Gastroesophageal sphincter (tissue), 4 donors: ENCODE measurements at regions not wholly inside any gene's neighbourhood (a gene's known extent, or its start where the extent isn't known, plus 50 kb on each side); places are given as distances from the start of the nearest gene placed in this dataset.

Source experiments
- ATAC-seq: fragments of 150-250 bp; one replicate; pipeline ENCODE4 v1.9.1; 2016; ENCODE audit warnings: mild to moderate bottlenecking, moderate library complexity
- H3K27ac ChIP-seq, 4 donors: fragments of 200-600 bp; sonication (generic) in 3 of 4; 1 replicate in 3 of 4; 2 replicates in 1 of 4; pipeline ENCODE4 v1.5.1; 2016 to 2019
- H3K27me3 ChIP-seq: fragments of 200-600 bp; sonication (generic); one replicate; pipeline ENCODE4 v1.5.1; 2019
- H3K36me3 ChIP-seq, 2 donors: fragments of 200-600 bp; sonication (generic); one replicate each; pipeline ENCODE4 v1.5.1; 2019; ENCODE audit warnings: control low read depth in 1 of 2
- H3K4me1 ChIP-seq, 3 donors: fragments of 200-600 bp; sonication (generic); 1 replicate in 2 of 3; 2 replicates in 1 of 3; pipeline ENCODE4 v1.5.1; 2016 to 2019; ENCODE audit warnings: control low read depth in 2 of 3
- H3K4me3 ChIP-seq, 2 donors: fragments of 200-600 bp; sonication (generic); one replicate each; pipeline ENCODE4 v1.5.1; 2019; ENCODE audit warnings: mild to moderate bottlenecking in 1 of 2, moderate library complexity in 1 of 2
- H3K9me3 ChIP-seq, 3 donors: fragments of 200-600 bp; sonication (generic); one replicate each; pipeline ENCODE4 v1.5.1; 2017 to 2019; ENCODE audit warnings: control low read depth in 2 of 3
- EP300 ChIP-seq: sonication (generic); formaldehyde crosslinking; IDR thresholded peaks from one replicate; pipeline ENCODE4 v1.6.1; 2017; ENCODE audit warnings: antibody characterized with exemption, mild to moderate bottlenecking
- POLR2A ChIP-seq, 2 donors: fragments of 450-650 bp; IDR thresholded peaks; one replicate each; pipeline ENCODE4 v1.6.1; 2017; ENCODE audit warnings: antibody characterized with exemption in 2 of 2, mild to moderate bottlenecking in 2 of 2, moderate library complexity in 1 of 2
- POLR2AphosphoS5 ChIP-seq: sonication (generic); formaldehyde crosslinking; IDR thresholded peaks from one replicate; pipeline ENCODE4 v1.6.1; 2017; ENCODE audit warnings: antibody characterized with exemption
- WGBS, 2 donors: methylation state at CpG; one replicate each; pipeline ENCODE4 v1.1.5; 2018; ENCODE audit warnings: low coverage in 1 of 2; 5-methylcytosine and 5-hydroxymethylcytosine counted together
- TF ChIP-seq, protein P1 (sequence below), 4 experiments: fragments of 200-600 bp in 2 of 4; fragments of 450-650 bp in 2 of 4; sonication (generic) in 1 of 4; IDR thresholded peaks; one replicate each; pipeline ENCODE4 v1.5.1; 2017 to 2019; ENCODE audit warnings: antibody characterized with exemption in 4 of 4, mild to moderate bottlenecking in 2 of 4, moderate library complexity in 2 of 4

DNA sequence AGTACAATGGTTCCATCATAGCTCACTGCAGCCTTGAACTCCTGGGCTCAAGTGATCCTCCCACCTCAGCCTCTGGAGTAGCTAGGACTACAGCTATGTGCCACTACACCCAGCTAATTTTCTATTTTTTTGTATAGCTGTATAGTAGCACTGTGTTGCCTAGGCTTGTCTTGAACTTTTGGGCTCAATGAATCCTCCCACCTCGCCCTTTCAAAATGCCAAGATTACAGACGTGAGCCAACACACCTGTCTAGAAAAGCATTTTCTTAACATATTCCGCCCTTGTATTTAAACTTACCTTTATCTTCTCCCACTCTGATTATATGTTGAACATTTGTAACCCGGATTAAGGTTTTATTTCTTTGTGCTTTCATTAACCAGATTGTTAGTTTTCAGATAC, 750.7 kb upstream of the GCFC2 start:
- Histone ChIP-seq H3K27ac (no peak overlapping the region), H3K4me1 (no peaks in the 10 kb centered on the region), H3K27me3 (no peaks in the 10 kb centered on the region), H3K36me3 (no peaks in the 10 kb centered on the region), H3K9me3 (no peaks in the 10 kb centered on the region), H3K4me3 (no peak overlapping the region)
- 64 to 71% methylated on average over 4 of the region's 4 CpGs for WGBS, 2 donors
- ATAC-seq: no peak
- TF ChIP-seq POLR2AphosphoS5 (no peak), EP300 (no peak), POLR2A (IDR thresholded peaks at IDR 0.05) (no peak)
- TF ChIP-seq, protein P1, sequence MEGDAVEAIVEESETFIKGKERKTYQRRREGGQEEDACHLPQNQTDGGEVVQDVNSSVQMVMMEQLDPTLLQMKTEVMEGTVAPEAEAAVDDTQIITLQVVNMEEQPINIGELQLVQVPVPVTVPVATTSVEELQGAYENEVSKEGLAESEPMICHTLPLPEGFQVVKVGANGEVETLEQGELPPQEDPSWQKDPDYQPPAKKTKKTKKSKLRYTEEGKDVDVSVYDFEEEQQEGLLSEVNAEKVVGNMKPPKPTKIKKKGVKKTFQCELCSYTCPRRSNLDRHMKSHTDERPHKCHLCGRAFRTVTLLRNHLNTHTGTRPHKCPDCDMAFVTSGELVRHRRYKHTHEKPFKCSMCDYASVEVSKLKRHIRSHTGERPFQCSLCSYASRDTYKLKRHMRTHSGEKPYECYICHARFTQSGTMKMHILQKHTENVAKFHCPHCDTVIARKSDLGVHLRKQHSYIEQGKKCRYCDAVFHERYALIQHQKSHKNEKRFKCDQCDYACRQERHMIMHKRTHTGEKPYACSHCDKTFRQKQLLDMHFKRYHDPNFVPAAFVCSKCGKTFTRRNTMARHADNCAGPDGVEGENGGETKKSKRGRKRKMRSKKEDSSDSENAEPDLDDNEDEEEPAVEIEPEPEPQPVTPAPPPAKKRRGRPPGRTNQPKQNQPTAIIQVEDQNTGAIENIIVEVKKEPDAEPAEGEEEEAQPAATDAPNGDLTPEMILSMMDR (IDR thresholded peaks at IDR 0.05): no peak

DNA sequence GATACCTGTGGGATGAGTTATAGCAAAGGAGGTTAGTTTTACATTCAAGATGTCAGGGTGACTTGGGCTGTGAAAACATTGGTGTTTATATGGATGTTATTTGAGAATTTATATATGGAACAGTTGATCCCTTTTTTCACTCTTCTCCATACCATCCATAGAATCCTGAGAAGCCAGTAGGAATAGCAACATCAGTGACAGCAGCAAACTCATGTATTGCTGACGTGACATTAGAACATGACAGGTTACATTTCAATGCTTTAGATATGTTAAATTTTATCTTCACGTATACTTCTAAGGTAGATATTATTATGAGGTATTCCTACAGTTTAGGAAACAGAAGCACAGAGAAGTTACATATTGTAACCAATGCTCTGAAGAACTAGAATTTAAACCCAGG, 745.2 kb upstream of the GCFC2 start:
- Histone ChIP-seq H3K36me3 (no peaks in the 10 kb centered on the region), H3K27me3 (no peaks in the 10 kb centered on the region), H3K4me1 (no peaks in the 10 kb centered on the region), H3K4me3 (no peak overlapping the region), H3K27ac (no peak overlapping the region), H3K9me3 (no peaks in the 10 kb centered on the region)
- no peak for ATAC-seq
- TF ChIP-seq POLR2AphosphoS5 (no peak), EP300 (no peak), POLR2A (IDR thresholded peaks at IDR 0.05) (no peak)
- TF ChIP-seq, protein P1 (IDR thresholded peaks at IDR 0.05): no peak
- WGBS, 2 donors: 62 to 94% methylated on average over 2 of the region's 2 CpGs

DNA sequence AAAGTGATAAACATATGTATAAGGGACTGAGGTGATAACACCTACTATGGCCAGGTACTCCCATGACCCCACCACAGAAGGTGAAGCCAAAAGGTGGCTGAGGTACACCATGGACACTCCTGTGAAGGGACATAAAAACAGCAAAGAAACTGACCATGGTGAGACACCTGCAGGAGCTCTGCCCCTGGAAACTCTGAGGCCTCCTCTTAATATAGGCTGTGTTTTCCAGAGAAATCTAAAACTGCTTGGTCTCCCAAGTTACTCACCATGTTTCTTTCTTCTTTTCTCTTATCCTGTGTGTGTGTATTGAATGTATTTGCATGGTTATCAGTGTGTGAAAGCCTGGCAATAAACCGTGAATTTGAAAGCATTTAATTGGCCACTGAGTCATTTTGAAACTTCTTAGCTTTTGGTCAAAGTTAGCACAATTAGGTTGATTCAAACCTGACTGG, 739.3 kb upstream of the GCFC2 start:
- no peak overlapping the region for H3K4me3 ChIP-seq
- TF ChIP-seq POLR2AphosphoS5 (no peak), EP300 (no peak), POLR2A (IDR thresholded peaks at IDR 0.05) (no peak)
- TF ChIP-seq, protein P1 (IDR thresholded peaks at IDR 0.05): no peak
- WGBS, 2 donors: 67 to 71% methylated on average over 1 of the region's 1 CpG

DNA sequence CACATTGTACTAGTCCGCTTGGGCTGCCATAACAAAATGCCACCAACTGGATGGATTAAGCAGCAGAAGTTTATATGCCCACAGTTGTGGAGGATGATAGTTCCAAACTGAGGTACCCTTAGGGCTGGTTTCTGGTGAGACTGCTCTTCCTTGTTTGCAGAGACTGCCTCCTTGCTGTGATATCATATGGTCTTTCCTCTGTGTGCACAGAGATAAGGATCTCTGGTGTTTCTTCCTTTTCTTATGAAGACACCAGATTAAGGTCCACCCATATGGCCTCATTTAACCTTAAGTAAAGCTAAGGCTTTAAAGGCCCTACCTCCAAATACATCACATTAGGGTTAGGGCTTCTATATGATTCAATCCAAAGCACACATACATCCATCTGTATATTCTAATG, 738.2 kb upstream of the GCFC2 start:
- Histone ChIP-seq H3K27ac (no peak overlapping the region), H3K4me1 (no peaks in the 10 kb centered on the region), H3K27me3 (peaks cover 1% of the 10 kb centered on the region), H3K9me3 (peaks cover 0 to 10% (median 0%) of the 10 kb centered on the region in 3 donors), H3K4me3 (no peak overlapping the region), H3K36me3 (no peaks in the 10 kb centered on the region)
- ATAC-seq: no peak
- TF ChIP-seq POLR2AphosphoS5: no peak
- TF ChIP-seq POLR2A (IDR thresholded peaks at IDR 0.05): no peak
- no CpG with 5 or more reads among the region's 1 CpG for WGBS, 2 donors

More for the DNA sequence above, 739.3 kb upstream of the GCFC2 start:
- Histone ChIP-seq H3K4me1 (no peaks in the 10 kb centered on the region), H3K27ac (no peak overlapping the region), H3K27me3 (no peaks in the 10 kb centered on the region), H3K9me3 (peaks cover 0 to 4% (median 0%) of the 10 kb centered on the region in 3 donors), H3K36me3 (no peaks in the 10 kb centered on the region)
- no peak for ATAC-seq

DNA sequence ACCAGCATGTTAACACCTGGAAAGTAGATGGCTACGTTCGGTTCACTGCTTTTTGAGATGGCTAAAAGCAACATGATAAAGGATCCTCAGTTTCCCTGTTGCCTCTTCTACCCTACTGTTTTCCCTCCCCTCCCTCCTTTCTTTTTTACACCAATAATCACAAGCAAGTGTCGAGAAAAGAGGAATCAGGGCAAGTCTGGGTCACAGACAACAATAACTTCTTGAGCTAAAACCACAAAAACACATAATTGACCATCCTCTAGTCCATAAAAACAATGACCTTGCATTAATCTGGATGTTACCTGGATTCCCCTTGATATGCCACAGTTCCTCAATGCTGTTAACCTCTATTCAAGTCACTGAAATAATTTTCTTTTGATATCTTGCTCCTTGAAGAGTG, 736.6 kb upstream of the GCFC2 start:
- Histone ChIP-seq H3K4me3 (no peak overlapping the region), H3K27ac (no peak overlapping the region), H3K9me3 (peaks cover 0 to 10% (median 0%) of the 10 kb centered on the region in 3 donors), H3K27me3 (peaks cover 4% of the 10 kb centered on the region), H3K4me1 (no peaks in the 10 kb centered on the region), H3K36me3 (no peaks in the 10 kb centered on the region)
- 54 to 59% methylated on average over 2 to 3 of the region's 3 CpGs for WGBS, 2 donors
- TF ChIP-seq POLR2A (IDR thresholded peaks at IDR 0.05): no peak
- TF ChIP-seq EP300: no peak
- no peak for TF ChIP-seq POLR2AphosphoS5
- TF ChIP-seq, protein P1 (IDR thresholded peaks at IDR 0.05): no peak
- no peak for ATAC-seq
